Psoas muscle (tissue), 7 donors: ENCODE measurements at regions not wholly inside any gene's neighbourhood (a gene's known extent, or its start where the extent isn't known, plus 50 kb on each side); places are given as distances from the start of the nearest gene placed in this dataset.
"Not testable (repeated sequence)": the region's sequence is repeated elsewhere in the genome, so short reads cannot be mapped to it uniquely, and the experiment has no call there.

Source experiments
- ATAC-seq, 4 donors: fragments of 200-7000 bp; cut with Tn5 transposase; one replicate each; pipeline ENCODE4 v1.9.1; 2020; ENCODE audit warnings: moderate library complexity in 3 of 4, mild to moderate bottlenecking in 2 of 4
- DNase-seq, 2 donors: peaks; one replicate each; pipeline ENCODE4 v3.0.0-alpha.2; 2020
- H3K27ac ChIP-seq: fragments of 200-600 bp; one replicate; pipeline ENCODE4 v1.8.0; 2022
- H3K27me3 ChIP-seq, 3 donors: fragments of 200-600 bp in 1 of 3; one replicate each; pipeline versions ENCODE4 v1.6.1 to v1.8.0; 2013 to 2022; ENCODE audit warnings: low read length in 2 of 3, mild to moderate bottlenecking in 2 of 3, moderate library complexity in 1 of 3; ENCODE audit not compliant: insufficient read depth in 3 of 3
- H3K36me3 ChIP-seq, 2 donors: fragments of 200-600 bp in 1 of 2; one replicate each; pipeline versions ENCODE4 v1.6.1 to v1.8.0; 2013 to 2022; ENCODE audit warnings: low read depth in 1 of 2, mild to moderate bottlenecking in 1 of 2, moderate library complexity in 1 of 2; ENCODE audit not compliant: insufficient read depth in 1 of 2
- H3K4me1 ChIP-seq: fragments of 200-600 bp; one replicate; pipeline ENCODE4 v1.8.0; 2022
- H3K4me3 ChIP-seq: fragments of 200-600 bp; one replicate; pipeline ENCODE4 v1.8.0; 2022; ENCODE audit warnings: mild to moderate bottlenecking
- H3K9me3 ChIP-seq: fragments of 200-600 bp; one replicate; pipeline ENCODE4 v1.8.0; 2022
- WGBS, 3 donors: extraction: QIAGEN DNeasy Blood & Tissue Kit; methylation state at CpG; one replicate each; pipeline versions ENCODE4 v1.1.6 to v1.1.7; 2013; 5-methylcytosine and 5-hydroxymethylcytosine counted together
- intact Hi-C, 2 donors: fragments of 100-400 bp; cut with DNase I; formaldehyde crosslinking; loops; one replicate each; pipeline versions ENCODE4 v1.11.0 to v1.14.2; 2022
- TF ChIP-seq, protein P1 (sequence below): fragments of 200-600 bp; IDR thresholded peaks from one replicate; pipeline ENCODE4 v1.8.0; 2022; ENCODE audit warnings: antibody characterized with exemption
- donor health status: healthy with polysubstance abuse.
- donor health status: DM: no; HTN: no; CAD: no; lungs with moderate emphysema.
- donor health status: Bipolar disorder and iron deficiency.
- donor health status: healthy.
- donor health status: DM: yes; HTN: yes; CAD: no.
- donor health status: DM: no; HTN: no; CAD: no.
- donor health status: DM: yes; HTN: yes; CAD: no.

DNA sequence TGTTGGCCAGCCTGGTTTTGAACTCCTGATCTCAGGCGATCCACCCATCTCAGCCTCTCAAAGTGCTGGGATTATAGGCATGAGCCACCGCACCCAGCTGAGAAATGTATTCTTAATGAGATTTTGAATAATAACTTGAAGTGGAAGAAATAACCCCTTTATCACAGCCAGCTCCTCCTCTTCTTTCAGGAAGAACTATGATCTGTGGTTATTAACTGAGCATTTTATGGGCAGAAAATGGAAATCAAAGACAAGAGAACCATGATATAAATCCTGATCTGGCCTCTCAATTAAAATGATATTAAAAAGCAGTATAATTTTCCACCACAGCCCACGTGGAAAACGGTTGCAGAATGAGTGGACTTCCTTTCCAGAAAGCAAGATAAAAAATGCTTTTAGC lies 206.6 kb downstream of the PRELID2 start:
- no peak for ATAC-seq
- WGBS, 3 donors: 64 to 75% (median 67%) methylated on average over 4 of the region's 4 CpGs
- Histone ChIP-seq H3K27me3 (no peaks in the 10 kb centered on the region), H3K9me3 (peaks cover 3% of the 10 kb centered on the region), H3K36me3 (no peaks in the 10 kb centered on the region), H3K27ac (no peak overlapping the region), H3K4me3 (no peak overlapping the region), H3K4me1 (no peaks in the 10 kb centered on the region)
- intact Hi-C loops: no loop called here
- no peak for DNase-seq
- TF ChIP-seq, protein P1, sequence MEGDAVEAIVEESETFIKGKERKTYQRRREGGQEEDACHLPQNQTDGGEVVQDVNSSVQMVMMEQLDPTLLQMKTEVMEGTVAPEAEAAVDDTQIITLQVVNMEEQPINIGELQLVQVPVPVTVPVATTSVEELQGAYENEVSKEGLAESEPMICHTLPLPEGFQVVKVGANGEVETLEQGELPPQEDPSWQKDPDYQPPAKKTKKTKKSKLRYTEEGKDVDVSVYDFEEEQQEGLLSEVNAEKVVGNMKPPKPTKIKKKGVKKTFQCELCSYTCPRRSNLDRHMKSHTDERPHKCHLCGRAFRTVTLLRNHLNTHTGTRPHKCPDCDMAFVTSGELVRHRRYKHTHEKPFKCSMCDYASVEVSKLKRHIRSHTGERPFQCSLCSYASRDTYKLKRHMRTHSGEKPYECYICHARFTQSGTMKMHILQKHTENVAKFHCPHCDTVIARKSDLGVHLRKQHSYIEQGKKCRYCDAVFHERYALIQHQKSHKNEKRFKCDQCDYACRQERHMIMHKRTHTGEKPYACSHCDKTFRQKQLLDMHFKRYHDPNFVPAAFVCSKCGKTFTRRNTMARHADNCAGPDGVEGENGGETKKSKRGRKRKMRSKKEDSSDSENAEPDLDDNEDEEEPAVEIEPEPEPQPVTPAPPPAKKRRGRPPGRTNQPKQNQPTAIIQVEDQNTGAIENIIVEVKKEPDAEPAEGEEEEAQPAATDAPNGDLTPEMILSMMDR: no peak

DNA sequence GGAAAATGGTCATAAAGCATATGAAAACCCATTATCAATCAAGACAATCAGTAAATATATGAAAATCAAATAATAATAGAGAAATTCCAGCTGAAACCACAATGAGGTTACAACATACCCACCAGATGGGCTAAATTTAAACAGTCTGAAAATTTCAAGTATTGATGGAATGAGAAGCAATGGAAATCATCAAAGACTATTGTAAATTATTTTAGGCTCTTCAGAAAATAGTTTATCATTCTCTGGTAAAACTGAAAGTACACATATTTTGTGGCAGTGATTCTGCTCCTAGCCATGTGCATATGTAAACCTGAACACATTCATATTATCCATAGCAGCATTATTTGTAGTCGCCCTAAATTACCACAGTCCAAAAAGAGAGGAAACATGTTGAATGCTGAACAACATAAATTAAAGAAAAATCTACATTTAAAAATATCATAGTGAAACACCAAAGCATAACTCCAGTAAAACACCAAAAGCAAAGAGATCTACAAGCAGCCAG lies 215.3 kb downstream of the PRELID2 start:
- no peak overlapping the region for H3K4me3 ChIP-seq
- ATAC-seq (no peak), DNase-seq (no peak)
- H3K27ac ChIP-seq: no peak overlapping the region
- H3K4me1 ChIP-seq: no peaks in the 10 kb centered on the region
- intact Hi-C loops: no loop called here
- peaks cover 3% of the 10 kb centered on the region for H3K9me3 ChIP-seq
- H3K36me3 ChIP-seq: no peaks in the 10 kb centered on the region
- 87 to 100% (median 97%) methylated on average over 1 of the region's 1 CpG for WGBS, 3 donors
- H3K27me3 ChIP-seq: no peaks in the 10 kb centered on the region
- TF ChIP-seq, protein P1: no peak

DNA sequence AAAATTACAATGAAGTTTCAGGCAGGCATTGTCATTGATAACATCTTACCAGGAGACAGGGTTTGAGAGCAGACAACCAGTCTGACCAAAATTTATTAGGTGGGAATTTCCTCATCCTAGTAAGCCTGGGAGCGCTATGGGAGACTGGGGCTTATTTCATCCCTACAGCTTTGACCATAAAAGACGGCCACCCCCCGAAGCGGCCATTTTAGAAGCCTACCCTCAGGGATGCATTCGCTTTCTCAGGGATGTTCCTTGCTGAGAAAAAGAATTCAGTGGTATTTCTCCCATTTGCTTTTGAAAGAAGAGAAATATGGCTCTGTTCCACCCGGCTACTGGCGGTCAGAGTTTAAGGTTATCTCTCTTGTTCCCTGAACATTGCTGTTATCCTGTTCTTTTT lies 218.4 kb downstream of the PRELID2 start:
- DNase-seq, H3K27me3 ChIP-seq, intact Hi-C loops, H3K36me3 ChIP-seq, H3K4me1 ChIP-seq, H3K9me3 ChIP-seq, H3K27ac ChIP-seq, H3K4me3 ChIP-seq, ATAC-seq: not testable (repeated sequence)
- 94 to 95% (median 94%) methylated on average over 7 of the region's 7 CpGs for WGBS, 3 donors

DNA sequence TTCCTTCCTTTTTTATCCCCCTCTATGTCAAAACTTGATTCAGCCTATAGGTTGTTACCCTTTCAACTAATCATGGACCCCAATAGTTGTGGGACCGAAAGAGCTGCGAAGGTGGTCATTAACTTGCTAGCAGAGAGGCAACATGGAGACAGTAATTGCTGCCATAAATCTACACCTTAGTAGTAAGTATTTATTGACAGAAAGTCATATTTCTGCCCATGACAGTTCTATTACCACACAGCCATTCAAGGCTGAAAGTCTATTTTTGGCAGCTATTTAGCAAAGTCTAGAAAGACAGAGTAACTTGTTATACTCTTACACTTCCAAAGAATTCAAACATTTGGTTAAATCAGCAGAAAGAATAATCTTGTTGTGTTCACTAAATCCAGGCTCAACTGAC lies 236.2 kb downstream of the PRELID2 start:
- intact Hi-C loops: no loop called here
- Histone ChIP-seq H3K36me3 (no peaks in the 10 kb centered on the region), H3K27ac (no peak overlapping the region), H3K9me3 (no peaks in the 10 kb centered on the region), H3K4me3 (no peak overlapping the region), H3K4me1 (no peaks in the 10 kb centered on the region), H3K27me3 (no peaks in the 10 kb centered on the region)
- ATAC-seq: no peak
- TF ChIP-seq, protein P1: no peak
- no peak for DNase-seq
- 21 to 39% (median 26%) methylated on average over 2 of the region's 2 CpGs for WGBS, 3 donors

DNA sequence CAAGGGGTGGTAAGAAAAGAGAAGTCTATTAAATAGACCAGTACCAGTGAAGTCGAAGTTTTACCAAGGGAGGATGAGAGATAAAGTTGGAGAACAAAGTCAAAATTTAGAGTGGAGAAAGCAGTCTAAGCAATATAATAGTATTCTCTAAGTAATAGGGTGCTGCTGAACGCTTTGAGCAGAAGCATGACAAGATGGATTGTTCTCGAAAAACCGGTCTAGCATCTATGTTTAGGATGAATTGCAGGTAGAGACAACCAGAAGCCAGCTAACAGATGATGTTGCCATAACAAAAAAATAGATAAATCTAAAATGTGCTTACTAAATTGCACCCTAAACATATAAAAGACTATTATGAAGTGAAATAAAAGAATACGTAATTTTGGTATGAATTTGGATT lies 237.0 kb downstream of the PRELID2 start:
- Histone ChIP-seq H3K27me3 (no peaks in the 10 kb centered on the region), H3K4me1 (no peaks in the 10 kb centered on the region), H3K27ac (no peak overlapping the region), H3K4me3 (no peak overlapping the region), H3K36me3 (no peaks in the 10 kb centered on the region), H3K9me3 (no peaks in the 10 kb centered on the region)
- intact Hi-C loops: no loop called here
- ATAC-seq (no peak), DNase-seq (no peak)
- TF ChIP-seq, protein P1: no peak
- WGBS, 3 donors: 87 to 89% (median 88%) methylated on average over 5 of the region's 5 CpGs
